Mammary epithelial cell (primary cell): ENCODE measurements at regions not wholly inside any gene's neighbourhood (a gene's known extent, or its start where the extent isn't known, plus 50 kb on each side); places are given as distances from the start of the nearest gene placed in this dataset.

Experiments
- CTCF ChIP-seq, 2 donors: IDR thresholded peaks in 1 of 2; conservative IDR thresholded peaks in 1 of 2; 2 replicates each; pipeline ENCODE4 v1.5.1; 2011 to 2012; ENCODE audit warnings: inconsistent platforms in 2 of 2, low read length in 2 of 2, mild to moderate bottlenecking in 2 of 2, control low read depth in 1 of 2, low read depth in 1 of 2; ENCODE audit not compliant: insufficient read depth in 1 of 2; ENCODE audit errors: extremely low read depth in 1 of 2
- EZH2 ChIP-seq: IDR thresholded peaks from 2 replicates; pipeline ENCODE4 v1.6.1; 2012; ENCODE audit warnings: low read length, inconsistent platforms, borderline replicate concordance

DNA sequence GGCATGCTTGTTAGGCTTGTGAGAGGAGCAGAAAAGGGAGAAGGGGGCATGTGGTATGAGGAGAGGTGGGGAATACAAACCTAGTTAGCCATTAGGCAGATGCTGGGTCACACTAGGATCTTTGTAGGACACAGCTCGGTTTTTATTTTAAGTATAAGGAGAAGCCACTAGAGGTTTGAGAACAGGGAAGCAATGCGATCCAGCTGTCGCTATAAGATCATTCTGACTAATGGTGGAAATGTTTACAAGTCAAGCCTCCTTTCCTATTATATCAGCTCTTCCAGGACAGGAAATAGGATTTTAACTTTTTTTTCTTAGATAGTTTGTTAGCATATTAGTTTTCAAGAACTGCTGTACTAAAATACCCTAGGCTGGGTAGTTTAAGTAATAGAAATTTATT is 609.9 kb downstream of the INSC start:
- TF ChIP-seq CTCF (conservative IDR thresholded peaks at IDR 0.05 in 1 of 2, IDR thresholded peaks at IDR 0.05 in 1 of 2; ENCODE audit: extremely low read depth in 1 of 2, insufficient read depth in 1 of 2, low read depth in 1 of 2, low read length in 2 of 2) (no peak), EZH2 (no peak)
